A673 (cell line): ENCODE measurements at regions not wholly inside any gene's neighbourhood (a gene's known extent, or its start where the extent isn't known, plus 50 kb on each side); places are given as distances from the start of the nearest gene placed in this dataset.

Experiments used
- CTCF ChIP-seq: fragments of 300-800, 200-600 bp; sonication (generic); conservative IDR thresholded peaks from 2 replicates; pipeline ENCODE4 v1.5.1; 2017; ENCODE audit warnings: low read depth, mild to moderate bottlenecking, antibody characterized with exemption, low read length, moderate library complexity, mixed read lengths
- EZH2 ChIP-seq: fragments of 200-600 bp; sonication (generic); IDR thresholded peaks from 2 replicates; pipeline ENCODE4 v1.6.1; 2017; ENCODE audit warnings: borderline replicate concordance, low read depth, mild to moderate bottlenecking, mixed read lengths, antibody characterized with exemption, low read length; ENCODE audit not compliant: poor library complexity, severe bottlenecking

GRCh38 chr3:106093616-106094015, 224.8 kb upstream of the CBLB start:
- no peak for TF ChIP-seq CTCF
- TF ChIP-seq EZH2: no peak
